CD4-positive, alpha-beta T cell treated with Interleukin-15 for 1 hour (primary cell): ENCODE measurements at regions not wholly inside any gene's neighbourhood (a gene's known extent, or its start where the extent isn't known, plus 50 kb on each side); places are given as distances from the start of the nearest gene placed in this dataset.
A peak's percentile ranks its signal among the peaks of the same experiment; 100 is the strongest.
"Not testable (repeated sequence)": the region's sequence is repeated elsewhere in the genome, so short reads cannot be mapped to it uniquely, and the experiment has no call there.

Experiments used
- DNase-seq: peaks from one replicate; pipeline ENCODE4 v3.0.0-alpha.2; 2020

GRCh38 chr15:85267158-85267857, 113.1 kb upstream of the AKAP13 start:
- DNase-seq, result not testable (repeated sequence)

DNA sequence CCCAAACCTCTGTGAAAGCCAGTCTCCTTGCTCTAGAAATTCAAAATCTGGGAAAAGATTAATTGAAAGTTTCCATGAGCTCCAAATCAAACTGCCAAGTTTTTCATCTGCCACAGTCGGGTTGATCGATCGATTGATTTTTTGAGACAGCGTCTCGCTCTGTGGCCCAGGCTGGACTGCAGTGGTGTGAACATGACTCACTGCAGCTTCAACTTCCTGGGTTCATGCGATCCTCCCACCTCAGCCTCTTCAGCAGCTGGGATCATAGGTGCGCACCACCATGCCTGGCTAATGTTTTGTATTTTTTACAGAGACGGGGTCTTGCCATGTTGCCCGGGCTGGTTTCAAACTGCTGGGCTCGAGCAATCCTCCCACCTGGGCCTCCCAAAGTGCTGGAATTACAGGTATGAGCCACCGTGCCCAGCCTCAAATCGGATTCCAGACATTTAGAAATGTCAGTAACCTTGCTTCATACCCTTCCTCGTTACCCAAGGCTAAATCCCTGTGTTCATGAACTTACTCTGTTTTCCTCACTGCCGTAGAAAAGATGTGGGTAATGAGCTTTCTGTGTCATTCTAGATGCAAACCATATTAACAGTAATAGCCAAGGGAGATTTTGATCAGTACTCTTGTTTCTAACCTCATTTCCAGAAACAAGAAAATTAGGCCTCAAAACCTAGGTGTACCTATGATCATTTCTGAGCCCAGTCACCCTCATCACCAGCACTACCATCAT, 105.9 kb upstream of the AKAP13 start:
- no peak for DNase-seq

- no peak for DNase-seq
These were observed 103.9 kb upstream of the AKAP13 start for GRCh38 chr15:85276508-85276907.

DNA sequence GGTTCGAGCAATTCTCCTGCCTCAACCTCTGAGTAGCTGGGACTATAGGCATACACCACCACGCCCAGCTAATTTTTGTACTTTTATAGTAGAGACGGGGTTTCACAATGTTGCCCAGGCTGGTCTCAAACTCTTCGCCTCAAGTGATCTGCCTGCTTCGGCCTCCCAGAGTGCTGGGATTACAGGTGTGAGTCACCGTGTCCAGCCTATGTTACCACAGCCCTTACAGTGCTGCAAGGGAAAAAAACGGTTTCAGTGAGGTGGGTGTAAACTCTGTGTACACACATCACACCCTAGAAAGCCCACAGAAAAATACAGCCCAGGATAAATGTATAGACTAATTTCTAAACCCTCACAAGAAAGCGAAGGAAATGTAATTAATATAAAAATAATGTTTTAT, 103.5 kb upstream of the AKAP13 start:
- no peak for DNase-seq

DNA sequence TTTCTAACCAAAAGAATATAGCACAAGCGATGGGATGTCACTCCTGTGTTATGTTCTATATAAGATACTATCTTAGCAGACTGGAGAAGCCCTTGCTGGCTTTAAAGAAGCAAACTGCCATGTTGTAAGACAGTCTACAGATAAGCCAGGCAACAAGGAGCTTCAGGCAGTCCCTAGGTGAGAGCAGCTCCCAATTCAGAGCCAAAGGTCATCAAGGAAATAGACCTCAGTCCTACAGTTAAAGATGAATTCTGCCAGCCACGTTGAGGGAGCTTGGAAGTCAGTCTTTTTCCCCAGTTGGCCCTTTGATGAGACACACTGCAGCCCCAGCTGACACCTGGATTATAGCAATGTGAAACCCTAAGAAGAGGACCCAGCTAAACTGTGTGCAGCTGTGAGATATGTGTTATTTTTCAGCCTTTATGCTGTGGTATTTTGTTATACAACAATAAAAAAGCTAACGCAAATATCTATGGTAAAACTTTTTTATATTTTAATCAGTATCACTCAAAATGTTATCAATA, 102.5 kb upstream of the AKAP13 start:
- DNase-seq, result no peak

DNA sequence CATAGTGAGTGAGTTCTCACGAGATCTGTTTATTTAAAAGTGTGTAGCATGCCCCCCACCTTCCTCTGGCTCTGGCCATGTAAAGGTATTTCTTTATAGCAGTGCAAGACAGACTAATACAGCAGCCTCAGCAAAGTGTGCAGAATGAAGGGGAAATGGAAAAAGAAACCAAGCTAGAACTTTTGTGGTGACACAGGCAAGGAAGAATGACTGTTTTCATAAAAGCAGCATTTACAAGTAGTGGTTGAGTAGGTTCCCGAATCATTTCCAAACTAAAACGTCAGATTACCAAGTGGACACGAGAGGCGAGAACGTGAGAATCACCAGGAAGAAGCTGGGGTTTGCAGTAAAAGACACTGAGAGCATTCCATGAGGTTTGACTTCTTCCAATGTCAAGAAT, 100.2 kb upstream of the AKAP13 start:
- DNase-seq, result no peak

DNA sequence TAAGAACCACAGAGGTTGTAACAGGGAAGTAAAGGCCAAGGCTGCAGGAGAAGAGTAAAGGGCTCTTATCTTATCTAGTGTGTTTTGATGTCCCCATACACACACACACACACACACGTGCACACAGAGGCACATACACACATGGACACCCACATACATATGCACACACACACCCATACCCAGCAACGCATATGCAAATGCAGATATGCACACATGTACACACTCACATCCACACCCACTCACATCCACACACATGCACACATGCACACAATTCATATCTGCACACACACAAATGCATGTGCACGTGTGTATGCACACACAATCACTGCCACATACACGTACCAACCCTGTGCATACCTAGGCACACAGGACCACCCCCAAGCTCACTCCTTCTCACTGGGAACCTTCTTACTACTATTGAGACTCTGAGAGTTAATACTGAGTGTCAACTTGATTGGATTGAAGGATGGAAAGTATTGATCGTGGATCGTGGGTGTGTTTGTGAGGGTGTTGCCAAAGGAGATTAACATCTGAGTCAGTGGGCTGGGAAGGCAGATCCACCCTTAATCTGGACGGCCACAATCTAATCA, 99.0 kb upstream of the AKAP13 start:
- no peak for DNase-seq

DNA sequence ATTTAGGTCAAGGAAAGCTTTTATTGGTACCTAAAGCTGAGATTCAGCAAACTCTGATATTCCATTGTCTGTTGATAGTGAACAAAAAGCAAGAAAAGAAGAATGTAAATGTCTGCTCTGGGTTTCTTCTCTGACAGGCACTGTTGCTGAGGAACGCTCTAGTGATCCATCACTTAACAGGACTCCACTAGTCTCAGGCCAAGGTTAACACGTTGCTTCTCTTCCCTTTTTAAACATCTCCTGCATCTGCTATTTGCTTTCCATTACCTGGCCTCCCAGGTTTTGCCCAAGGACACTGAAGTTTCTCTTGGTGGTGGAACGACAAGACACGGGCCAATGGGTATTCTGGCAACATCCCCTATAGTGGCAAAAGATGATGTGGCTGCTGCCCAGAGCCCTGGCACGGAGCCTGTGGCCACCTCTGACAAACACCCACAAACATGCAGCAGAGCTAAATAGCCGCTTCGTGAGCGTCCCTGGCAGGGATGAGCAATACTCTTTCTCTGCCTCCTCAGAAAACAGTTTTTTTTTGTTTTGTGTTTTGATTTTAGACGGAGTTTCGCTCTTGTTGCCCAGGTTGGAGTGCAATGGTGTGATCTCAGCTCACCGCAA, 97.8 kb upstream of the AKAP13 start:
- no peak for DNase-seq

DNA sequence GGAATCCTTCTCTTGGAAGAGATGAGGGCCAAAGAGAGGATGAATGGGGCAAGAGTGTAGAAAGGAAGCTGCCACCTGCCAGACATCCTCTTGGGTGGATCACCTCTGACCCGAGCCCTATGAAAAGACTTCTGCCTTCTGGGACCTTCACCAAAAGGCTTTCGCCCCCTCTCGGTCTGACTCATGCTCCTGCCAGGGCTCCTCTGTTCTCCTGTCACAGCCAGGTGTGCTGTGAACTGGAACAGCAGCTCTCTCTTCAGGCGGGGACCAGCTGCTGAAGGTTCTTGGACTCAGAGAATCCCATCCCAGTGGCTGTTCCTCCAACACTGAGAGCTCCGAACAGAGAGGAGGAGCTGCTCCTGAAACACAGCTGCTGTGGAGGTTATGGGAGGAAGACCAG, 96.6 kb upstream of the AKAP13 start:
- DNase-seq, result not testable (repeated sequence)

- no peak for DNase-seq
These were observed 95.9 kb upstream of the AKAP13 start for GRCh38 chr15:85284497-85284896.

- no peak for DNase-seq
These were observed 90.6 kb upstream of the AKAP13 start for GRCh38 chr15:85289677-85290365.

GRCh38 chr15:85292583-85292982, 87.8 kb upstream of the AKAP13 start:
- not testable (repeated sequence) for DNase-seq

DNA sequence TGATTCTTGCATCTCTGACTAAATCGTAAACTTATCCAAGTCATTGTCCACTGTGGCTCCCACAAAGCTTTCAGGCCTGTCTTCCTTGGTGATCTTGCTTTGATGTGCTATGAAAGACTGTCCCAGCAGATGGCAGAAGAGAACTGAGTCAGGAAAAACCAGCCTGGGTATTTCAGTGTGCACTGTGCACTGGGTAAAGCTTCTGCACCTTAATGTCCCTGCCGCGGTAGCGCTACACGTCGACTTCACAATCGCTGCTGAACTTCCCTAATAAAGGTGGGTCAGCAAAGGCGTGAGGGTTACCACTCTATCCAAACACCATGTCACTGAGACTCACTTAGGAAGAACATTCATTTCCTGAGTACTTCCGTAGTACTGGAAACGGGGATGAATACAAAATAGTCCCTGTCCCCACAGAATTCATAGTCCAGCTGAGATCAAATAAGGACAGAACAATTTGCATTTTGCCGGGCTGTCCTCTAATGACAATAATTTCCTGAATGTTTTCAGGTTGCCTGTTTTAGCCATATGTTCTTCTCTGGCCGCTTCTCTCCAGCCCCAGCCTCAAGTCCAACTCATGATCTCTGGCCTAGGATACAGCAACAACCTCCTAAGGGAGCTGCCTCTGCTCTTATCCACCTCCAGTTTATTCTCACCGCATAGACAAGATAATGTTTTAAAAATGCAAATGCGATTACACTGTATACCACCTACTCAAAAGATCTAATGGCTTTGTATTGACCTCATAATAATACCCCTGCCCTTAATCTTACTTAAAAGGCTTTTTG, 83.6 kb upstream of the AKAP13 start:
- peak; percentile 73 for DNase-seq

- no peak for DNase-seq
These were observed 82.9 kb upstream of the AKAP13 start for GRCh38 chr15:85297537-85297936.

DNA sequence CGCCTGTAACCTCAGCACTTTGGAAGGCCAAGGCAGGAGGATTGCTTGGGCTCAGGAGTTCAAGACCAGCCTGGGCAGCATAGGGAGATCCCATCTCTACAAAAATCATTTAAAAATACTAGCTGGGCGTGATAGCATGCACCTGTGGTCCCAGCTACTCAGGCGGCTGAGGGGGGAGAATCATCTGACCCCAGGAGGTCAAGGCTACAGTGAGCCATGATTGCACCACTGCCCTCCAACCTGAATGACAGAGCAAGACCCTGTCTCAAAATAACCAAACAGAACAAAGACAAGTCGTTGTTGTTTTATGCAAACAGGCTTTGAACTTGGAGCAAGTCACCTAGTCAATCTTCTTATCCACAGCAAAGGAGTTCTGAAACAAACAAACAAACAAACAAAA, 82.0 kb upstream of the AKAP13 start:
- no peak for DNase-seq

GRCh38 chr15:85298941-85299340, 81.5 kb upstream of the AKAP13 start:
- DNase-seq, result no peak

DNA sequence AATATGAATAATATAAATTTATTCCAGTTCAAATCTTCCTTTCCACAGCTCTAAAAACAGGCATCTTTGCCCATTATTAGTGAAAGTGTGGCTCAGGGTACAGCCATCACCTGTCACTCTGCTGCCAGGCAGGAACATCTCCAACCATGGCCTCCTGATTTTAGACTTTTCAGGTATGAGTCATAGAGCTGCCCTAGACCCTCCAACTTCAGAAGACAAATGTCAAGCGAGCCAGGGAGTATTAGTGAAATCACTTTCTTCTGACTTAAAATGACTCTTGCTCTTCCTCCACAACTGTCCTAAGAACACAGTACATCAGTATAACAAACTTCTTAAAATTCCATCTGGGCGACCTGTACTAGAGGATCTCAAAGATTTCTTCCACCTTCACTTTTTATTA, 78.1 kb upstream of the AKAP13 start:
- DNase-seq, result no peak

- no peak for DNase-seq
These were observed 75.4 kb upstream of the AKAP13 start for GRCh38 chr15:85305050-85305449.

GRCh38 chr15:85306946-85307686, 73.3 kb upstream of the AKAP13 start:
- DNase-seq, result no peak

GRCh38 chr15:85307687-85308045, 72.7 kb upstream of the AKAP13 start:
- DNase-seq, result no peak

DNA sequence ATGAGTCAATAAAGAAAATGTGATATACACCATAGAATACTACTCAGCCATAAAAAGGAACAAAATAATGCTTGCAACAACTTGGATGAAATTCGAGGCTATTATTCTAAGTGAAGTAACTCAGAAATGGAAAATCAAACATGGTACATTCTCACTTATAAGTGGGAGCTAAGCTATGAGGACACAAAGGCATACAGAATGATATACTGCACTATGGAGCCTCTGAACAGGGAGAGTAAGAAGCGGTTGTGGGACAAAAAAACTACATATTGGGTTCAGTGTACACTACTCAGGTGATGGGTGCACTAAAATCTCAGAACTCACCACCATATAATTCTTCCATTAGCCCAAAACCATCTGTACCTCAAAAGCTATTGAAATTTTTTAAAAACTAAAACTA, 68.8 kb upstream of the AKAP13 start:
- no peak for DNase-seq
